ENCODE measurements at regions not wholly inside any gene's neighbourhood (a gene's known extent, or its start where the extent isn't known, plus 50 kb on each side); places are given as distances from the start of the nearest gene placed in this dataset.

GRCh38 chr4:122990891-122991290 lies 68.5 kb upstream of the NUDT6 start:
- no peaks in the 10 kb centered on the region for H3K27me3 Mint-ChIP-seq (ENCODE audit: low read depth in 2 of 2)
- TF ChIP-seq CTCF (IDR thresholded peaks at IDR 0.05): no peak
- intact Hi-C loops (cut with micrococcal nuclease): no loop called here
- H3K36me3 Mint-ChIP-seq: peaks cover 37% of the 10 kb centered on the region
- H3K27ac Mint-ChIP-seq: no peak overlapping the region
- Histone ChIP-seq H3K36me3 (ENCODE audit: control insufficient read depth, insufficient read depth, low read length) (peaks cover 12% of the 10 kb centered on the region), H3K9me3 (ENCODE audit: control insufficient read depth, insufficient read depth, low read length) (peaks cover 12% of the 10 kb centered on the region), H3K4me3 (ENCODE audit: low read length) (no peak overlapping the region), H3K27ac (ENCODE audit: low read length) (no peak overlapping the region), H3K27me3 (ENCODE audit: control insufficient read depth, insufficient read depth, low read length) (no peaks in the 10 kb centered on the region), H3K4me1 (ENCODE audit: control insufficient read depth, insufficient read depth, low read length) (no peaks in the 10 kb centered on the region)
- no peak for ATAC-seq
- H3K9me3 Mint-ChIP-seq: peaks cover 12 to 21% of the 10 kb centered on the region in 2 donors
- no peak overlapping the region for H3K4me3 Mint-ChIP-seq
- no peak for DNase-seq
- peaks cover 5 to 8% of the 10 kb centered on the region in 2 donors for H3K4me1 Mint-ChIP-seq
- 93% methylated on average over 2 of the region's 2 CpGs for WGBS (ENCODE audit: insufficient coverage)

GRCh38 chr4:122992057-122992456 lies 69.7 kb upstream of the NUDT6 start:
- Histone ChIP-seq H3K9me3 (ENCODE audit: control insufficient read depth, insufficient read depth, low read length) (peaks cover 12% of the 10 kb centered on the region), H3K36me3 (ENCODE audit: control insufficient read depth, insufficient read depth, low read length) (peaks cover 10% of the 10 kb centered on the region), H3K27me3 (ENCODE audit: control insufficient read depth, insufficient read depth, low read length) (no peaks in the 10 kb centered on the region), H3K4me1 (ENCODE audit: control insufficient read depth, insufficient read depth, low read length) (no peaks in the 10 kb centered on the region), H3K4me3 (ENCODE audit: low read length) (no peak overlapping the region), H3K27ac (ENCODE audit: low read length) (no peak overlapping the region)
- intact Hi-C loops (cut with micrococcal nuclease): no loop called here
- no peak for ATAC-seq
- Mint-ChIP-seq H3K9me3 (peaks cover 7 to 15% of the 10 kb centered on the region in 2 donors), H3K36me3 (peaks cover 25% of the 10 kb centered on the region), H3K4me3 (no peak overlapping the region), H3K27me3 (ENCODE audit: low read depth in 2 of 2) (no peaks in the 10 kb centered on the region), H3K27ac (no peak overlapping the region), H3K4me1 (peaks cover 6 to 13% of the 10 kb centered on the region in 2 donors)
- no peak for DNase-seq
- TF ChIP-seq CTCF (IDR thresholded peaks at IDR 0.05): no peak

- no peak for ATAC-seq
- Mint-ChIP-seq H3K4me3 (no peak overlapping the region), H3K9me3 (peaks cover 7 to 11% of the 10 kb centered on the region in 2 donors), H3K36me3 (peaks cover 19% of the 10 kb centered on the region), H3K27ac (no peak overlapping the region), H3K27me3 (ENCODE audit: low read depth in 2 of 2) (no peaks in the 10 kb centered on the region), H3K4me1 (peaks cover 12 to 17% of the 10 kb centered on the region in 2 donors)
- no peaks in the 10 kb centered on the region for H3K4me1 ChIP-seq (ENCODE audit: control insufficient read depth, insufficient read depth, low read length)
- H3K4me3 ChIP-seq (ENCODE audit: low read length): no peak overlapping the region
- no CpG with 5 or more reads among the region's 2 CpGs for WGBS (ENCODE audit: insufficient coverage)
- H3K9me3 ChIP-seq (ENCODE audit: control insufficient read depth, insufficient read depth, low read length): peaks cover 12% of the 10 kb centered on the region
- no peaks in the 10 kb centered on the region for H3K27me3 ChIP-seq (ENCODE audit: control insufficient read depth, insufficient read depth, low read length)
- DNase-seq: no peak
- H3K27ac ChIP-seq (ENCODE audit: low read length): no peak overlapping the region
- intact Hi-C loops (cut with micrococcal nuclease): no loop called here
- no peak for TF ChIP-seq CTCF (IDR thresholded peaks at IDR 0.05)
- H3K36me3 ChIP-seq (ENCODE audit: control insufficient read depth, insufficient read depth, low read length): peaks cover 8% of the 10 kb centered on the region
These were observed 70.2 kb upstream of the NUDT6 start for GRCh38 chr4:122992641-122993040.

- Mint-ChIP-seq H3K36me3 (no peaks in the 10 kb centered on the region), H3K4me1 (peaks cover 15 to 21% of the 10 kb centered on the region in 2 donors), H3K4me3 (no peak overlapping the region), H3K27ac (no peak overlapping the region), H3K9me3 (no peaks in the 10 kb centered on the region), H3K27me3 (ENCODE audit: low read depth in 2 of 2) (no peaks in the 10 kb centered on the region)
- Histone ChIP-seq H3K27me3 (ENCODE audit: control insufficient read depth, insufficient read depth, low read length) (no peaks in the 10 kb centered on the region), H3K4me1 (ENCODE audit: control insufficient read depth, insufficient read depth, low read length) (no peaks in the 10 kb centered on the region), H3K4me3 (ENCODE audit: low read length) (no peak overlapping the region), H3K36me3 (ENCODE audit: control insufficient read depth, insufficient read depth, low read length) (peaks cover 2% of the 10 kb centered on the region), H3K27ac (ENCODE audit: low read length) (no peak overlapping the region), H3K9me3 (ENCODE audit: control insufficient read depth, insufficient read depth, low read length) (no peaks in the 10 kb centered on the region)
- intact Hi-C loops (cut with micrococcal nuclease): no loop called here
- DNase-seq: no peak
- TF ChIP-seq CTCF (IDR thresholded peaks at IDR 0.05): no peak
- WGBS (ENCODE audit: insufficient coverage): 89% methylated on average over 1 of the region's 1 CpG
- no peak for ATAC-seq
These were observed 74.0 kb upstream of the NUDT6 start for GRCh38 chr4:122996350-122996749.

Measured in natural killer cell (primary cell).